Loucy (cell line): ENCODE measurements at regions not wholly inside any gene's neighbourhood (a gene's known extent, or its start where the extent isn't known, plus 50 kb on each side); places are given as distances from the start of the nearest gene placed in this dataset.

Source experiments
- H2AFZ ChIP-seq: fragments of 200-600 bp; sonication (generic); 2 replicates; pipeline ENCODE4 v1.6.0; 2016; ENCODE audit warnings: antibody characterized with exemption, mild to moderate bottlenecking, low read length, moderate library complexity
- H3F3A ChIP-seq: fragments of 200-600 bp; 2 replicates; pipeline ENCODE4 v1.6.0; 2016; ENCODE audit warnings: antibody characterized with exemption, low read depth, mild to moderate bottlenecking
- H3K27me3 ChIP-seq: fragments of 200-600 bp; sonication (generic); 2 replicates; pipeline ENCODE4 v1.6.1; 2014; ENCODE audit warnings: low read length, mild to moderate bottlenecking; ENCODE audit not compliant: insufficient read depth, poor library complexity, severe bottlenecking
- H3K36me3 ChIP-seq: fragments of 200-600 bp; sonication (generic); 2 replicates; pipeline ENCODE4 v1.6.1; 2016; ENCODE audit warnings: low read length; ENCODE audit not compliant: insufficient read depth
- H3K4me1 ChIP-seq: fragments of 200-600 bp; sonication (generic); 2 replicates; pipeline ENCODE4 v1.5.1; 2014; ENCODE audit warnings: low read length, mild to moderate bottlenecking; ENCODE audit not compliant: insufficient read depth, poor library complexity, severe bottlenecking
- H3K4me2 ChIP-seq: fragments of 200-600 bp; sonication (generic); 2 replicates; pipeline ENCODE4 v1.6.0; 2014; ENCODE audit warnings: antibody characterized with exemption, low read length, low read depth, mild to moderate bottlenecking; ENCODE audit not compliant: poor library complexity, severe bottlenecking
- H3K4me3 ChIP-seq: fragments of 200-600 bp; sonication (generic); 2 replicates; pipeline ENCODE4 v1.5.1; 2014; ENCODE audit warnings: low read length, mild to moderate bottlenecking, mixed read lengths; ENCODE audit not compliant: poor library complexity, severe bottlenecking
- H3K79me2 ChIP-seq: fragments of 200-600 bp; sonication (generic); 2 replicates; pipeline ENCODE4 v1.6.1; 2014; ENCODE audit warnings: low read length; ENCODE audit not compliant: insufficient read depth
- H3K9ac ChIP-seq: fragments of 200-600 bp; sonication (generic); 2 replicates; pipeline ENCODE4 v1.6.0; 2014; ENCODE audit warnings: mild to moderate bottlenecking, low read depth, low read length, moderate library complexity; ENCODE audit not compliant: poor library complexity, severe bottlenecking
- H3K9me2 ChIP-seq: fragments of 200-600 bp; sonication (generic); replicated peaks from 2 replicates; pipeline ENCODE4 v1.6.1; 2016; ENCODE audit warnings: low read depth, low read length, mixed read lengths
- H3K9me3 ChIP-seq: fragments of 200-600 bp; sonication (generic); 2 replicates; pipeline ENCODE4 v1.6.1; 2014; ENCODE audit warnings: mild to moderate bottlenecking, antibody characterized with exemption, low read length, low read depth; ENCODE audit not compliant: insufficient read depth
- H4K20me1 ChIP-seq: fragments of 200-600 bp; sonication (generic); 2 replicates; pipeline ENCODE4 v1.6.0; 2014; ENCODE audit warnings: antibody characterized with exemption, low read length, mild to moderate bottlenecking; ENCODE audit not compliant: insufficient read depth, poor library complexity, severe bottlenecking
- CTCF ChIP-seq: fragments of 200-600 bp; sonication (generic); conservative IDR thresholded peaks from 2 replicates; pipeline ENCODE4 v1.5.1; 2014; ENCODE audit warnings: mild to moderate bottlenecking, antibody characterized with exemption, low read length
- EZH2phosphoT487 ChIP-seq: fragments of 200-600 bp; IDR thresholded peaks from 2 replicates; pipeline ENCODE4 v1.6.1; 2018; ENCODE audit warnings: antibody characterized with exemption, mild to moderate bottlenecking, moderate library complexity, borderline replicate concordance

- H3K9me3 ChIP-seq, result no peaks in the 10 kb centered on the region
- H2AFZ ChIP-seq, result no peak overlapping the region
- H3K4me1 ChIP-seq, result no peaks in the 10 kb centered on the region
- H3F3A ChIP-seq, result no peaks in the 10 kb centered on the region
- no peak for TF ChIP-seq EZH2phosphoT487
- TF ChIP-seq CTCF, result no peak
- H3K27me3 ChIP-seq, result no peaks in the 10 kb centered on the region
- no peaks in the 10 kb centered on the region for H3K36me3 ChIP-seq
- H4K20me1 ChIP-seq, result no peaks in the 10 kb centered on the region
- no peaks in the 10 kb centered on the region for H3K9me2 ChIP-seq
- no peaks in the 10 kb centered on the region for H3K79me2 ChIP-seq
- H3K4me2 ChIP-seq, result no peak overlapping the region
- no peak overlapping the region for H3K9ac ChIP-seq
- no peak overlapping the region for H3K4me3 ChIP-seq
These were observed 664.5 kb downstream of the EPM2A start for GRCh38 chr6:145070791-145071190.

- H3K4me2 ChIP-seq, result no peak overlapping the region
- no peaks in the 10 kb centered on the region for H3K79me2 ChIP-seq
- H2AFZ ChIP-seq, result no peak overlapping the region
- no peaks in the 10 kb centered on the region for H3F3A ChIP-seq
- no peaks in the 10 kb centered on the region for H3K27me3 ChIP-seq
- H4K20me1 ChIP-seq, result no peaks in the 10 kb centered on the region
- TF ChIP-seq EZH2phosphoT487 (no peak), CTCF (no peak)
- H3K36me3 ChIP-seq, result no peaks in the 10 kb centered on the region
- H3K4me1 ChIP-seq, result no peaks in the 10 kb centered on the region
- H3K9me2 ChIP-seq, result no peaks in the 10 kb centered on the region
- no peak overlapping the region for H3K4me3 ChIP-seq
- no peaks in the 10 kb centered on the region for H3K9me3 ChIP-seq
- no peak overlapping the region for H3K9ac ChIP-seq
These were observed 663.5 kb downstream of the EPM2A start for GRCh38 chr6:145071836-145072235.

- Histone ChIP-seq H3F3A (no peaks in the 10 kb centered on the region), H3K9me3 (no peaks in the 10 kb centered on the region), H3K9me2 (no peaks in the 10 kb centered on the region), H2AFZ (no peak overlapping the region), H3K4me2 (no peak overlapping the region), H3K9ac (no peak overlapping the region), H3K4me3 (no peak overlapping the region), H3K27me3 (no peaks in the 10 kb centered on the region), H3K36me3 (no peaks in the 10 kb centered on the region), H3K4me1 (no peaks in the 10 kb centered on the region), H4K20me1 (no peaks in the 10 kb centered on the region), H3K79me2 (no peaks in the 10 kb centered on the region)
- TF ChIP-seq EZH2phosphoT487 (no peak), CTCF (no peak)
These were observed 661.5 kb downstream of the EPM2A start for GRCh38 chr6:145073811-145074210.
